Right lobe of liver (tissue), 4 donors: ENCODE measurements at regions not wholly inside any gene's neighbourhood (a gene's known extent, or its start where the extent isn't known, plus 50 kb on each side); places are given as distances from the start of the nearest gene placed in this dataset.

Experiments used
- POLR2A ChIP-seq: fragments of 450-650 bp; IDR thresholded peaks from one replicate; pipeline ENCODE4 v1.6.1; 2017; ENCODE audit warnings: antibody characterized with exemption, mild to moderate bottlenecking
- TF ChIP-seq, protein P1 (sequence below), 4 donors: fragments of 200-600 bp in 3 of 4; fragments of 450-650 bp in 1 of 4; IDR thresholded peaks; one replicate each; pipeline versions ENCODE4 v1.5.1 to v1.8.0; 2016 to 2022; ENCODE audit warnings: antibody characterized with exemption in 4 of 4, mild to moderate bottlenecking in 2 of 4
- donor health status: DM: no; HTN: no; CAD: no.
- donor health status: DM: no; HTN: no; CAD: no.
- donor health status: DM: no; HTN: yes; CAD: no.

DNA sequence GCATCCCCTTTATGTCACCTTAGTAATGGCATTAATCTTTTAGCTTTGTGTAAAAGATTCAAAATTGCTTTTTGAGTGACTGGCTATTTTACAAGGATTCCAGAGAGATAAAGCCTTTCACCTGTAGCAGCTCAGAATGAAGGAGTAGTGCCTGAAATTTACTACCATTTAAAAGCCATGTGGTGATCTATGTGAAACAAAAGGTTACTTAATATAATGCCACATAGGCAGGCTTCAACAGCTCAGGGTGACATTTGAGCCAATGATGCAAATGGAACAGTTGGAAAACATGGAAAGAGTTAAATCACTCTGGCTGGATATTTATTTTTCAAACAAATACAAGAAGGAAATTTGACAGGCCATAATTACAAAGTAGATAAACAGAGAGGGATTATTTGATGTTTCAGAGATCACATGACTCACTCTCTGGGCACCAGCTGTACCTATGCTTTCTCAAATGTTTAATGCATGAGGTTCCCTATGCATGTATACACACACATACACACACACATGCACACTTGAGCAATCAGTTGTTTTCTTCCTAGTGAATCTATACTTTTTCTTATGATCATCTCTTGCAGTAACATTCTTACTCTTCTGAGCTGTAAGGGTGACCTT lies 171.5 kb downstream of the ZMAT3 start:
- TF ChIP-seq, protein P1, sequence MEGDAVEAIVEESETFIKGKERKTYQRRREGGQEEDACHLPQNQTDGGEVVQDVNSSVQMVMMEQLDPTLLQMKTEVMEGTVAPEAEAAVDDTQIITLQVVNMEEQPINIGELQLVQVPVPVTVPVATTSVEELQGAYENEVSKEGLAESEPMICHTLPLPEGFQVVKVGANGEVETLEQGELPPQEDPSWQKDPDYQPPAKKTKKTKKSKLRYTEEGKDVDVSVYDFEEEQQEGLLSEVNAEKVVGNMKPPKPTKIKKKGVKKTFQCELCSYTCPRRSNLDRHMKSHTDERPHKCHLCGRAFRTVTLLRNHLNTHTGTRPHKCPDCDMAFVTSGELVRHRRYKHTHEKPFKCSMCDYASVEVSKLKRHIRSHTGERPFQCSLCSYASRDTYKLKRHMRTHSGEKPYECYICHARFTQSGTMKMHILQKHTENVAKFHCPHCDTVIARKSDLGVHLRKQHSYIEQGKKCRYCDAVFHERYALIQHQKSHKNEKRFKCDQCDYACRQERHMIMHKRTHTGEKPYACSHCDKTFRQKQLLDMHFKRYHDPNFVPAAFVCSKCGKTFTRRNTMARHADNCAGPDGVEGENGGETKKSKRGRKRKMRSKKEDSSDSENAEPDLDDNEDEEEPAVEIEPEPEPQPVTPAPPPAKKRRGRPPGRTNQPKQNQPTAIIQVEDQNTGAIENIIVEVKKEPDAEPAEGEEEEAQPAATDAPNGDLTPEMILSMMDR (IDR thresholded peaks at IDR 0.05): no peak
- TF ChIP-seq POLR2A: no peak
